GM12878 (cell line): ENCODE measurements at regions not wholly inside any gene's neighbourhood (a gene's known extent, or its start where the extent isn't known, plus 50 kb on each side); places are given as distances from the start of the nearest gene placed in this dataset.

ENCODE experiments used
- ATAC-seq: fragments of 200-7000 bp; cut with Tn5 transposase; 3 replicates; pipeline ENCODE4 v1.9.1; 2020; ENCODE audit warnings: mild to moderate bottlenecking, moderate library complexity
- BruUV-seq: library from RNA; stranded (reverse); fragments of 400-500 nt; replicated peaks from 2 replicates; lab custom pipeline; 2021; lab: Mats Ljungman, UMichigan
- CTCF ChIA-PET: fragments of 300-600 bp; sonication (Branson Sonifier 250); formaldehyde crosslinking; extraction: SDS; loops from one replicate; lab custom pipeline; 2021; ENCODE audit warnings: inconsistent platforms; lab: Yijun Ruan, JAX
- POLR2A ChIA-PET: fragments of 350-600 bp; formaldehyde crosslinking; extraction: SDS; loops from one replicate; lab custom pipeline; 2021; ENCODE audit warnings: inconsistent platforms; lab: Charles Lee
- RAD21 ChIA-PET: fragments of 300-600 bp; sonication (Branson Sonifier 250); formaldehyde crosslinking; loops from one replicate; lab custom pipeline; 2023; ENCODE audit warnings: antibody characterized with exemption; ENCODE audit not compliant: unreplicated experiment; lab: Charles Lee
- SMC1A ChIA-PET: fragments of 300-600 bp; sonication (Branson Sonifier 250); formaldehyde crosslinking; loops from one replicate; lab custom pipeline; 2023; ENCODE audit not compliant: unreplicated experiment, uncharacterized antibody; lab: Charles Lee
- DNase-seq: peaks from one replicate; pipeline ENCODE4 v3.0.0-alpha.2; 2011; ENCODE audit warnings: low read depth, low spot score
- FAIRE-seq: peaks from 3 replicates; lab custom pipeline; 2011; peaks lifted over from hg19 to GRCh38; lab: Jason Lieb, UNC
- H2AFZ ChIP-seq: 2 replicates; pipeline ENCODE4 v1.6.0; 2011; ENCODE audit warnings: low read depth, low read length, control low read depth; ENCODE audit not compliant: control insufficient read depth
- H3K27ac ChIP-seq: 2 replicates; pipeline ENCODE4 v1.5.1; 2011; ENCODE audit warnings: control low read depth; ENCODE audit not compliant: control insufficient read depth, insufficient read depth
- H3K27me3 ChIP-seq, 2 experiments: replicated peaks in 1 of 2; 2 replicates each; pipeline versions ENCODE4 v1.6.0 to v1.6.1; 2011; ENCODE audit warnings: low read length in 1 of 2; ENCODE audit not compliant: control insufficient read depth in 2 of 2, insufficient read depth in 2 of 2
- H3K36me3 ChIP-seq, 2 experiments: 2 replicates each; pipeline ENCODE4 v1.5.1; 2011; ENCODE audit warnings: low read length in 1 of 2; ENCODE audit not compliant: control insufficient read depth in 2 of 2, insufficient read depth in 2 of 2
- H3K4me1 ChIP-seq: 2 replicates; pipeline ENCODE4 v1.6.1; 2011; ENCODE audit warnings: mild to moderate bottlenecking, low read length, moderate library complexity, mixed read lengths; ENCODE audit not compliant: control insufficient read depth, insufficient read depth
- H3K4me2 ChIP-seq: 2 replicates; pipeline ENCODE4 v1.6.0; 2011; ENCODE audit warnings: control low read depth; ENCODE audit not compliant: control insufficient read depth, insufficient read depth
- H3K4me3 ChIP-seq: fragments of 200-600 bp; sonication (generic); 2 replicates; pipeline ENCODE4 v1.5.1; 2016
- H3K79me2 ChIP-seq: 2 replicates; pipeline ENCODE4 v1.6.0; 2011; ENCODE audit warnings: low read length; ENCODE audit not compliant: control insufficient read depth, insufficient read depth
- H3K9ac ChIP-seq: 2 replicates; pipeline ENCODE4 v1.8.0; 2011; ENCODE audit warnings: low read length, control low read depth, mixed read lengths; ENCODE audit not compliant: control insufficient read depth, insufficient read depth
- H3K9me3 ChIP-seq: replicated peaks from 3 replicates; pipeline ENCODE4 v1.5.1; 2011; ENCODE audit warnings: mild to moderate bottlenecking, low read length; ENCODE audit not compliant: control insufficient read depth, insufficient read depth
- H4K20me1 ChIP-seq: 2 replicates; pipeline ENCODE4 v1.6.0; 2011; ENCODE audit not compliant: control insufficient read depth, insufficient read depth
- ATF3 ChIP-seq: IDR thresholded peaks from 2 replicates; pipeline ENCODE4 v1.6.1; 2011; ENCODE audit warnings: low read depth, mild to moderate bottlenecking, low read length, moderate library complexity, borderline replicate concordance; ENCODE audit errors: extremely low read depth
- CREB1 ChIP-seq: IDR thresholded peaks from 2 replicates; pipeline ENCODE4 v1.6.1; 2012; ENCODE audit warnings: low read depth, mild to moderate bottlenecking, inconsistent platforms
- HSF1 ChIP-seq: fragments of 150-350 bp; IDR thresholded peaks from 2 replicates; pipeline ENCODE4 v1.6.1; 2014; ENCODE audit warnings: mild to moderate bottlenecking, low read depth, low read length
- IKZF1 ChIP-seq: fragments of 450-650 bp; conservative IDR thresholded peaks from 2 replicates; pipeline ENCODE4 v1.6.1; 2017; ENCODE audit warnings: antibody characterized with exemption, mild to moderate bottlenecking
- PAX5 ChIP-seq: IDR thresholded peaks from 2 replicates; pipeline ENCODE4 v1.6.1; 2011; ENCODE audit warnings: low read depth, low read length, borderline replicate concordance
- WGBS: methylation state at CpG from one replicate; pipeline ENCODE4 v1.1.6; 2016; ENCODE audit warnings: low lambda C conversion rate; ENCODE audit not compliant: insufficient replicate concordance, insufficient coverage; ENCODE audit errors: missing lambda C conversion rate; 5-methylcytosine and 5-hydroxymethylcytosine counted together
- in situ Hi-C: fragments of 300-500 bp; cut with MboI; formaldehyde crosslinking; loops from 9 replicates; pipeline ENCODE4 v1.14.3; 2018; ENCODE audit warnings: mixed read lengths
- intact Hi-C: fragments of 100-400 bp; cut with micrococcal nuclease; formaldehyde crosslinking; loops from one replicate; pipeline ENCODE4 v1.14.2; 2022; ENCODE audit not compliant: unreplicated experiment

GRCh38 chr9:73349476-73349875, 197.8 kb downstream of the ANXA1 start (continued):
- no peak for TF ChIP-seq HSF1
- TF ChIP-seq, all 136 proteins: peak for 0

GRCh38 chr9:73357607-73358006, 205.9 kb downstream of the ANXA1 start:
- no peaks in the 10 kb centered on the region for H3K9me3 ChIP-seq
- H3K27me3 ChIP-seq: no peaks in the 10 kb centered on the region
- SMC1A ChIA-PET: no interaction called here
- 2% methylated on average over 3 of the region's 3 CpGs for WGBS
- DNase-seq (no peak), FAIRE-seq (no peak), ATAC-seq (no peak)
- H3K4me2 ChIP-seq: no peak overlapping the region
- CTCF ChIA-PET: no interaction called here
- no peak overlapping the region for H2AFZ ChIP-seq
- no peak overlapping the region for H3K4me3 ChIP-seq
- intact Hi-C loops: no loop called here
- no TSS peak for BruUV-seq
- POLR2A ChIA-PET: no interaction called here
- RAD21 ChIA-PET: no interaction called here
- in situ Hi-C loops: no loop called here
- no peaks in the 10 kb centered on the region for H4K20me1 ChIP-seq
- H3K36me3 ChIP-seq: no peaks in the 10 kb centered on the region
- H3K79me2 ChIP-seq: no peaks in the 10 kb centered on the region
- no peaks in the 10 kb centered on the region for H3K4me1 ChIP-seq
- no peak overlapping the region for H3K27ac ChIP-seq
- TF ChIP-seq CREB1: no peak
- no peak for TF ChIP-seq PAX5
- no peak for TF ChIP-seq ATF3
- TF ChIP-seq IKZF1: no peak
- no peak overlapping the region for H3K9ac ChIP-seq
